Activated T-cell treated with anti-CD3 and anti-CD28 coated beads, Interleukin-2, amount 50 U/mL, for 24 hours (primary cell): ENCODE measurements at regions not wholly inside any gene's neighbourhood (a gene's known extent, or its start where the extent isn't known, plus 50 kb on each side); places are given as distances from the start of the nearest gene placed in this dataset.

Experiments
- DNase-seq: peaks from one replicate; pipeline ENCODE4 v3.0.0-alpha.2; 2020
- H3K27ac Mint-ChIP-seq: 2 replicates; pipeline ENCODE4 v1.8.0; 2020; ENCODE audit warnings: mild to moderate bottlenecking, mixed read lengths
- H3K27me3 Mint-ChIP-seq: 2 replicates; pipeline ENCODE4 v1.8.0; 2020; ENCODE audit warnings: mixed read lengths
- H3K36me3 Mint-ChIP-seq: 2 replicates; pipeline ENCODE4 v1.8.0; 2020; ENCODE audit warnings: low read depth, mixed read lengths
- H3K4me1 Mint-ChIP-seq: 2 replicates; pipeline ENCODE4 v1.8.0; 2020; ENCODE audit warnings: low read depth, mixed read lengths
- H3K4me3 Mint-ChIP-seq: 2 replicates; pipeline ENCODE4 v1.8.0; 2020; ENCODE audit warnings: mild to moderate bottlenecking, moderate library complexity, mixed read lengths
- H3K9me3 Mint-ChIP-seq: 2 replicates; pipeline ENCODE4 v1.8.0; 2020; ENCODE audit warnings: mixed read lengths

- no peak for DNase-seq
- H3K27ac Mint-ChIP-seq = no peak overlapping the region
- no peak overlapping the region for H3K4me3 Mint-ChIP-seq
- no peaks in the 10 kb centered on the region for H3K4me1 Mint-ChIP-seq
- peaks cover 16% of the 10 kb centered on the region for H3K9me3 Mint-ChIP-seq
- H3K36me3 Mint-ChIP-seq = no peaks in the 10 kb centered on the region
- no peaks in the 10 kb centered on the region for H3K27me3 Mint-ChIP-seq
Observed at GRCh38 chr7:67843001-67843565, 846.5 kb downstream of the TYW1 start.

- no peaks in the 10 kb centered on the region for H3K4me1 Mint-ChIP-seq
- no peak overlapping the region for H3K27ac Mint-ChIP-seq
- no peak overlapping the region for H3K4me3 Mint-ChIP-seq
- no peak for DNase-seq
- H3K36me3 Mint-ChIP-seq = no peaks in the 10 kb centered on the region
- no peaks in the 10 kb centered on the region for H3K27me3 Mint-ChIP-seq
- peaks cover 16% of the 10 kb centered on the region for H3K9me3 Mint-ChIP-seq
Observed at GRCh38 chr7:67843615-67844014, 847.0 kb downstream of the TYW1 start.

- no peaks in the 10 kb centered on the region for H3K36me3 Mint-ChIP-seq
- no peak overlapping the region for H3K4me3 Mint-ChIP-seq
- no peak for DNase-seq
- no peak overlapping the region for H3K27ac Mint-ChIP-seq
- no peaks in the 10 kb centered on the region for H3K27me3 Mint-ChIP-seq
- H3K4me1 Mint-ChIP-seq = no peaks in the 10 kb centered on the region
- H3K9me3 Mint-ChIP-seq = peaks cover 9% of the 10 kb centered on the region
Observed at GRCh38 chr7:67847092-67847787, 850.6 kb downstream of the TYW1 start.

- no peaks in the 10 kb centered on the region for H3K27me3 Mint-ChIP-seq
- H3K4me1 Mint-ChIP-seq = no peaks in the 10 kb centered on the region
- peaks cover 25% of the 10 kb centered on the region for H3K9me3 Mint-ChIP-seq
- H3K4me3 Mint-ChIP-seq = no peak overlapping the region
- H3K36me3 Mint-ChIP-seq = no peaks in the 10 kb centered on the region
- no peak overlapping the region for H3K27ac Mint-ChIP-seq
- no peak for DNase-seq
Observed at GRCh38 chr7:67854221-67855178, 857.9 kb downstream of the TYW1 start.

GRCh38 chr7:67855322-67855721, 858.7 kb downstream of the TYW1 start:
- no peak overlapping the region for H3K27ac Mint-ChIP-seq
- H3K9me3 Mint-ChIP-seq = peaks cover 28% of the 10 kb centered on the region
- H3K27me3 Mint-ChIP-seq = no peaks in the 10 kb centered on the region
- H3K4me1 Mint-ChIP-seq = no peaks in the 10 kb centered on the region
- H3K36me3 Mint-ChIP-seq = no peaks in the 10 kb centered on the region
- H3K4me3 Mint-ChIP-seq = no peak overlapping the region
- DNase-seq = no peak

GRCh38 chr7:67856046-67856445, 859.4 kb downstream of the TYW1 start:
- H3K4me3 Mint-ChIP-seq = no peak overlapping the region
- H3K9me3 Mint-ChIP-seq = peaks cover 31% of the 10 kb centered on the region
- H3K27ac Mint-ChIP-seq = no peak overlapping the region
- no peaks in the 10 kb centered on the region for H3K4me1 Mint-ChIP-seq
- no peaks in the 10 kb centered on the region for H3K27me3 Mint-ChIP-seq
- no peaks in the 10 kb centered on the region for H3K36me3 Mint-ChIP-seq
- DNase-seq = no peak

- Mint-ChIP-seq H3K27me3 (no peaks in the 10 kb centered on the region), H3K4me1 (no peaks in the 10 kb centered on the region), H3K4me3 (no peak overlapping the region), H3K36me3 (no peaks in the 10 kb centered on the region), H3K9me3 (peaks cover 40% of the 10 kb centered on the region), H3K27ac (no peak overlapping the region)
- no peak for DNase-seq
Observed at GRCh38 chr7:67857698-67858097, 861.1 kb downstream of the TYW1 start.

GRCh38 chr7:67858931-67859330, 862.3 kb downstream of the TYW1 start:
- H3K27ac Mint-ChIP-seq = no peak overlapping the region
- no peaks in the 10 kb centered on the region for H3K36me3 Mint-ChIP-seq
- peaks cover 40% of the 10 kb centered on the region for H3K9me3 Mint-ChIP-seq
- H3K27me3 Mint-ChIP-seq = no peaks in the 10 kb centered on the region
- H3K4me1 Mint-ChIP-seq = no peaks in the 10 kb centered on the region
- H3K4me3 Mint-ChIP-seq = no peak overlapping the region
- no peak for DNase-seq

GRCh38 chr7:67863911-67864310, 867.3 kb downstream of the TYW1 start:
- H3K27me3 Mint-ChIP-seq = no peaks in the 10 kb centered on the region
- H3K4me3 Mint-ChIP-seq = no peak overlapping the region
- DNase-seq = no peak
- H3K4me1 Mint-ChIP-seq = no peaks in the 10 kb centered on the region
- no peak overlapping the region for H3K27ac Mint-ChIP-seq
- H3K9me3 Mint-ChIP-seq = peaks cover 29% of the 10 kb centered on the region
- no peaks in the 10 kb centered on the region for H3K36me3 Mint-ChIP-seq

- no peak overlapping the region for H3K27ac Mint-ChIP-seq
- no peaks in the 10 kb centered on the region for H3K36me3 Mint-ChIP-seq
- no peaks in the 10 kb centered on the region for H3K4me1 Mint-ChIP-seq
- H3K4me3 Mint-ChIP-seq = no peak overlapping the region
- H3K9me3 Mint-ChIP-seq = peaks cover 30% of the 10 kb centered on the region
- DNase-seq = no peak
- H3K27me3 Mint-ChIP-seq = no peaks in the 10 kb centered on the region
Observed at GRCh38 chr7:67866054-67866453, 869.4 kb downstream of the TYW1 start.

- peaks cover 28% of the 10 kb centered on the region for H3K9me3 Mint-ChIP-seq
- DNase-seq = no peak
- H3K4me3 Mint-ChIP-seq = no peak overlapping the region
Observed at GRCh38 chr7:67866812-67867211, 870.2 kb downstream of the TYW1 start.

GRCh38 chr7:67870396-67870795, 873.8 kb downstream of the TYW1 start:
- no peaks in the 10 kb centered on the region for H3K4me1 Mint-ChIP-seq
- H3K27me3 Mint-ChIP-seq = no peaks in the 10 kb centered on the region
- H3K36me3 Mint-ChIP-seq = no peaks in the 10 kb centered on the region
- H3K9me3 Mint-ChIP-seq = peaks cover 26% of the 10 kb centered on the region
- DNase-seq = no peak
- H3K27ac Mint-ChIP-seq = no peak overlapping the region
- H3K4me3 Mint-ChIP-seq = no peak overlapping the region

More at GRCh38 chr7:67866812-67867211, 870.2 kb downstream of the TYW1 start:
- Mint-ChIP-seq H3K4me1 (no peaks in the 10 kb centered on the region), H3K36me3 (no peaks in the 10 kb centered on the region), H3K27me3 (no peaks in the 10 kb centered on the region), H3K27ac (no peak overlapping the region)

- DNase-seq = no peak
- no peaks in the 10 kb centered on the region for H3K4me1 Mint-ChIP-seq
- H3K9me3 Mint-ChIP-seq = peaks cover 30% of the 10 kb centered on the region
- no peaks in the 10 kb centered on the region for H3K36me3 Mint-ChIP-seq
- no peak overlapping the region for H3K4me3 Mint-ChIP-seq
- H3K27me3 Mint-ChIP-seq = no peaks in the 10 kb centered on the region
- H3K27ac Mint-ChIP-seq = no peak overlapping the region
Observed at GRCh38 chr7:67875558-67875957, 878.9 kb downstream of the TYW1 start.

- Mint-ChIP-seq H3K36me3 (no peaks in the 10 kb centered on the region), H3K27ac (no peak overlapping the region), H3K9me3 (peaks cover 26% of the 10 kb centered on the region), H3K4me1 (no peaks in the 10 kb centered on the region), H3K27me3 (no peaks in the 10 kb centered on the region), H3K4me3 (no peak overlapping the region)
- no peak for DNase-seq
Observed at GRCh38 chr7:67878808-67879207, 882.2 kb downstream of the TYW1 start.

GRCh38 chr7:67882843-67883242, 886.2 kb downstream of the TYW1 start:
- Mint-ChIP-seq H3K9me3 (peaks cover 35% of the 10 kb centered on the region), H3K4me1 (no peaks in the 10 kb centered on the region)

More at GRCh38 chr7:67882843-67883242, 886.2 kb downstream of the TYW1 start:
- H3K4me3 Mint-ChIP-seq = no peak overlapping the region
- DNase-seq = no peak
- no peak overlapping the region for H3K27ac Mint-ChIP-seq
- H3K27me3 Mint-ChIP-seq = no peaks in the 10 kb centered on the region
- H3K36me3 Mint-ChIP-seq = no peaks in the 10 kb centered on the region
